ENCODE measurements at regions not wholly inside any gene's neighbourhood (a gene's known extent, or its start where the extent isn't known, plus 50 kb on each side); places are given as distances from the start of the nearest gene placed in this dataset.

GRCh38 chr3:22765679-22766078, 437.4 kb upstream of the UBE2E2 start:
- no peak for TF ChIP-seq PHF8 (CRISPR knock-in tag; IDR thresholded peaks at IDR 0.05)
- TF ChIP-seq ZNF639 (CRISPR knock-in tag; conservative IDR thresholded peaks at IDR 0.05), result no peak
- TF ChIP-seq HDAC6 (IDR thresholded peaks at IDR 0.05; ENCODE audit: low read depth, low read length), result no peak
- TF ChIP-seq ZNF281 (CRISPR knock-in tag; IDR thresholded peaks at IDR 0.05; ENCODE audit: borderline replicate concordance), result no peak

Data from HepG2 (cell line).